ENCODE measurements at regions not wholly inside any gene's neighbourhood (a gene's known extent, or its start where the extent isn't known, plus 50 kb on each side); places are given as distances from the start of the nearest gene placed in this dataset.
"Not testable (repeated sequence)": the region's sequence is repeated elsewhere in the genome, so short reads cannot be mapped to it uniquely, and the experiment has no call there.

GRCh38 chr6:68044264-68044663 lies 590.8 kb upstream of the ADGRB3 start:
- intact Hi-C loops (cut with DNase I, micrococcal nuclease) = no loop called here
- ATAC-seq (no peak), DNase-seq (no peak)

- ATAC-seq (no peak), DNase-seq (no peak)
- intact Hi-C loops (cut with DNase I, micrococcal nuclease) = no loop called here
These were observed 592.0 kb upstream of the ADGRB3 start for GRCh38 chr6:68043122-68043398.

GRCh38 chr6:68042339-68043121 lies 592.6 kb upstream of the ADGRB3 start:
- no peak for DNase-seq

DNA sequence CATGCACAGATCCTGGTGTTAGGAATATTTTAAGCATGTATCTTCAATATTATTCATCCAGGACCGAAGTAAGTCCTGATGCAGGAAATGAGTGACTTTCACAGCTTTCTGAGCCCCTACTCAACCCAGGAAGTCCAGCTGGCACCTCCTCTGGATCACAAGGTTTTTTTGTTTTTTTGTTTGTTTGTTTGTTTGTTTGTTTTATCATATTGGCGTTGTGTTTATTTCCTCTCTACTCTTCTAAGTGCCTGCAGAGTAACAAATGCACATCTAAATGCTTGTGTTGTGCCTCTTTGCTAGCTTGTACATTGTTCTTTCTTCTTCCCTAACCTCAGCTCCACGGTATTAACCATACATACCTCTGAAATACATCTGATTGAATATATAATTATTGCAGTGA lies 594.3 kb upstream of the ADGRB3 start:
- intact Hi-C loops (cut with DNase I, micrococcal nuclease) = no loop called here
- ATAC-seq (no peak), DNase-seq (no peak)

More at GRCh38 chr6:68042339-68043121, 592.6 kb upstream of the ADGRB3 start:
- intact Hi-C loops (cut with DNase I, micrococcal nuclease) = no loop called here
- ATAC-seq = no peak

- DNase-seq (no peak), ATAC-seq (no peak)
- intact Hi-C loops (cut with DNase I, micrococcal nuclease) = no loop called here
These were observed 594.7 kb upstream of the ADGRB3 start for GRCh38 chr6:68040312-68040778.

GRCh38 chr6:68039641-68040311 lies 595.3 kb upstream of the ADGRB3 start:
- ATAC-seq (no peak), DNase-seq (no peak)
- intact Hi-C loops (cut with DNase I, micrococcal nuclease) = no loop called here

- intact Hi-C loops (cut with DNase I, micrococcal nuclease) = no loop called here
- DNase-seq (no peak), ATAC-seq (no peak)
These were observed 596.2 kb upstream of the ADGRB3 start for GRCh38 chr6:68038815-68039408.

- intact Hi-C loops (cut with DNase I, micrococcal nuclease) = no loop called here
- no peak for ATAC-seq
These were observed 602.9 kb upstream of the ADGRB3 start for GRCh38 chr6:68032217-68032616.

DNA sequence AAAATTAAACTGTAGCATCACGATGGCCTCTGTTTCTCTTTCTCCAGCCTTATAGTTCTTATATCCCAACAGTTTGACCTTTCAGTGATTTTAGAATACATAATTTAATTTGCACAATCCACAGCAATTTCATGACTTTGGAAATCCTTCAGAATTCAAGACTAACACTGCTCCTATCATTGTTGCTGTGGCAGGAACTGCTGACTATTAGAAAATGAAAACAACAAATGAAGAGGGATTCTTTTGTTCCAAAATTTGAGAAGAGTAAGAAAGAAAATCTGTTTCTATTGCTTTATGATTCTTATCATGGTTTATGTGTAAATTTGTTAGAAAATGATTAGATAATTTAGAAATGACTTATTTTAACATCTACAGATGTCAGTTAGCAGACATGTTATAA lies 604.0 kb upstream of the ADGRB3 start:
- ATAC-seq (no peak), DNase-seq (no peak)
- intact Hi-C loops (cut with DNase I, micrococcal nuclease) = no loop called here

More at GRCh38 chr6:68032217-68032616, 602.9 kb upstream of the ADGRB3 start:
- DNase-seq = no peak

DNA sequence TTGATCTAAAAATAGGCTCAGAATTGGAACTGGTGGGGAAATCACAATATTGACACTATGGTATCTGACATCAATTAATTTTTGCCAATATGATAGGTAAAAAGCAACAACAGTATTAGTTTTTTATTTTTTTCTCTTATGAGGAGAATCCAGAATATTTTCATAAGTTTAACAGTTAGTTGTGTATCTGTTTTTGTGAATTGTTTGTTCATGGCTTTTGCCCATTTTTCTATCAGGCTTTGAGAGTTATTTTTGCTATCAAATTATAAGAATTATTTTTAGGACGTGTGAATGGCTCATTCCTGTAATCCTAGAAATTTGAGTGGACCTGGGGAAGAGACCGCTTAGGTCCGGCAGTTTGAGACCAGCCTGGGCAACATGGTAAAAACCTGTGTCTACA lies 608.6 kb upstream of the ADGRB3 start:
- intact Hi-C loops (cut with DNase I, micrococcal nuclease) = no loop called here
- DNase-seq (no peak), ATAC-seq (no peak)

DNA sequence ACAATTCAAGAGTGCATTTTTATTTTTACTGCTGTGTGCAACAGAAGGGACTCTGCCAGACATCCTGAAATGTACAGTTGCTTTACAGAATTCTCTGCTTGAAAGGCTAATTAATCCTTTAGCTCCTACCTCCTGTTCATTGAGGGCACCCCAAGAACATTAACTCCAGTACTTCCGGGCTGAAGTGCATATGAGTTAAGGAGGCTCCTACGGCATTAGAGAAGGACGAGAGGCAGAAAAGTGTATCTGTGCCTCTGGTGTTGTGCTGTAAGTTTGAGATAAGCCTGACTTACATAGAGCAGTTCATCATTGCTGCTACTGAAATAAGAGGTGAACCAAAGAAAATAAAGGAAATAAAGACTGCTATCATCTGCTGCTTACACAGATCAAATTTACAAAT lies 609.3 kb upstream of the ADGRB3 start:
- ATAC-seq (no peak), DNase-seq (no peak)
- intact Hi-C loops (cut with DNase I, micrococcal nuclease) = no loop called here

DNA sequence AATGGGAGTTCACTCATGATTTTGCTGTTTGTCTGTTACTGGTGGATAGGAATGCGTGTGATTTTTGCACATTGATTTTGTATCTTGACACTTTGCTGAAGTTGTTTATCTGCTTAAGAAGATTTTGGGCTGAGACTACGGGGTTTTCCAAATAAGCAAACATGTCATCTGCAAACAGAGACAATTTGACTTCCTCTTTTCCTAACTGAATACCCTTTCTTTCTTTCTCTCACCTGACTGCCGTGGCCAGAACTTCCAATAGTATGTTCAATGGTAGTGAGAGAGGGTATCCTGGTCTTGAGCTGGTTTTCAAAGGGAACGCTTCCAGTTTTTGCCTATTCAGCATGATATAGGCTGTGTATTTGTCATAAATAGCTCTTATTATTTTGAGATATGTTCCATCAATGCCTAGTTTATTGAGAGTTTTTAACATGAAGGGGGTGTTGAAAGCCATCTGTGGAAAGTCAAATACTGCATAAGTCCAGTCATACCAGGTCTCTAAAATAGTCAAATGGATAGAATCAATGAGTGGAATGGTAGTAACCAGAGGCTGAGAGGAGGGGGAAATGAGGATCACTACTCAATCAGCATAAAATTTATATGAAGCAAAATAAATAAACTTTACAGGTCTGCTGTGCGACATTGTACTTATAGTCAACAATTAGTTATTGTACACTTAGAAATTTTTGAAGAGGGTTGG lies 610.4 kb upstream of the ADGRB3 start:
- intact Hi-C loops (cut with DNase I, micrococcal nuclease) = no loop called here
- DNase-seq (no peak), ATAC-seq (no peak)

DNA sequence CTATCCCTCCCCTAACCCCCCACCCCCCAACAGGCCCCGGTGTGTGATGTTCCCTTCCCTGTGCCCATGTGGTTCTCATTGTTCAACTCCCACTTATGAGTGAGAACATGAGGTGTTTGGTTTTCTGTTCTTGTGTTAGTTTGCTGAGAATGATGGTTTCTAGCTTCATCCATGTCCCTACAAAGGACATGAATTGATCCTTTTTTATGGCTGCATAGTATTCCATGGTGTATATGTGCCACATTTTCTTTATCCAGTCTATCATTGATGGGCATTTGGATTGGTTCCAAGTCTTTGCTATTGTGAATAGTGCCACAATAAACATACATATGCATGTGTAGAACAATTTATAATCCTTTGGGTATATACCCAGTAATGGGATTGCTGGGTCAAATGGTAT lies 612.1 kb upstream of the ADGRB3 start:
- DNase-seq; intact Hi-C loops (cut with DNase I, micrococcal nuclease); ATAC-seq: not testable (repeated sequence)

GRCh38 chr6:68013780-68014515 lies 621.1 kb upstream of the ADGRB3 start:
- DNase-seq (no peak), ATAC-seq (no peak)
- intact Hi-C loops (cut with DNase I, micrococcal nuclease) = no loop called here

GRCh38 chr6:68012822-68013221 lies 622.3 kb upstream of the ADGRB3 start:
- DNase-seq = no peak
- no peak for ATAC-seq
- intact Hi-C loops (cut with DNase I, micrococcal nuclease) = no loop called here

DNA sequence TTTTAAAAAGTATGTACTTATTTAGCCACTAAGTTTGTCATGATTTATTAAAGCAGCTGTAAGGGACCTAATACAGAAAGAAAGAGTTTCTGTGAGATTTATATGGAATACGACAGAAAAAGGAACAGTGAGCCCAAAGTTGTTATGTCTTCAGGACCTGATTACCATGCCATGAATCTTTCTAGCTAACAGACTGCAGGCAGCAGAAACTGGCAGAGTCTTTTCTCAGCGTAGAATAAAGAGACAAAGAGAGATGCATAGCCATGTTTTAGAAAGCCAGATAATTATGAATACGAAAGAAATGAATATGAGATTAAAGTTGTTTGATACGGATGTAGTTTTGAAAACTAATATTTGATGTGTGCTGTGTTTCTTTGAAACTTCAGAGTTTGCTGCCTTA lies 624.1 kb upstream of the ADGRB3 start:
- ATAC-seq (no peak), DNase-seq (no peak)
- intact Hi-C loops (cut with DNase I, micrococcal nuclease) = no loop called here

DNA sequence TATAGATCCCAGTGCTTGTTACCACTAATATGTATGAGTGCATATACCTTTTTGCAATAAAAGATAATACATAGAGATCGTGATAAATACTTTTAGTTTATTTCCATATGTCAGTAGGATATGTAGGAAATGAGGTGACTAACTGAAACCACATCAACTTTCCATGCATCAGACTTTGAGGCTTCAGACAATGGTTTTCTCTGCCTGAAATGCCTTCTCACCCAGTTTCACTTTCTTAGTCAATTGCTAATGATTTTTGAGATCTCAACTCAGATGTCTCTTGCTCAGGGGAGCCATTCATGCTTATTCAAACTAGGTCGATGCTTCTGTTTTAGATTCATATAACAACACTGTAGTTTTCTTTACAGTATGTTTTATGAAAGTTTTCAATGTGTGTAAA lies 626.6 kb upstream of the ADGRB3 start:
- DNase-seq (no peak), ATAC-seq (no peak)
- intact Hi-C loops (cut with DNase I, micrococcal nuclease) = no loop called here

DNA sequence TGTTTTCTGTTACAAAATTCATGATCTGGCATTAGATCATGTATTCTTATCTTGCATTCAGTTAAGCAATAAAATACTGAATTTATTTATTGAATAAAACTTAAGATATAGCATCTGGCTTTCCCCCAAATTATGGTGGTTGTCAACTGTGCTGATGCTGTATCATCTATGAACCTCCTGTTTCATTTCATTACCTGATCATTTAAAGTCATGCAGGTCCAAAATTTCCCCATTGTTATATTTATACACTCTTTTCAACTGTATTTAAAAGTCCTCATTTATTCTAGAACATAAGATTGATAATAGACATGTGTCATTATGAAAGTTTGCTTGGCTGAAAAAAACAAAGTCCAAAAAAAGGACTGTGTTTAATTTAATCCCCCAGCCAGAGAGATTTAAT lies 627.4 kb upstream of the ADGRB3 start:
- ATAC-seq (no peak), DNase-seq (no peak)
- intact Hi-C loops (cut with DNase I, micrococcal nuclease) = no loop called here

GRCh38 chr6:67986694-67987232 lies 648.3 kb upstream of the ADGRB3 start:
- intact Hi-C loops (cut with DNase I, micrococcal nuclease) = no loop called here
- DNase-seq = no peak
- no peak for ATAC-seq

All from left colon (tissue), 2 donors.